C4-2B (cell line): ENCODE measurements at regions not wholly inside any gene's neighbourhood (a gene's known extent, or its start where the extent isn't known, plus 50 kb on each side); places are given as distances from the start of the nearest gene placed in this dataset.

Source experiments
- H3K27ac ChIP-seq: fragments of 450-650 bp; 2 replicates; pipeline ENCODE4 v1.5.1; 2017
- CTCF ChIP-seq: fragments of 450-650 bp; conservative IDR thresholded peaks from 2 replicates; pipeline ENCODE4 v1.5.1; 2017; ENCODE audit warnings: mild to moderate bottlenecking
- ZFX ChIP-seq: fragments of 450-650 bp; IDR thresholded peaks from 2 replicates; pipeline ENCODE4 v1.6.1; 2017

- TF ChIP-seq CTCF (no peak), ZFX (no peak)
- H3K27ac ChIP-seq = no peak overlapping the region
These were observed 189.2 kb upstream of the FERMT1 start for GRCh38 chr20:6311841-6312655.

GRCh38 chr20:6311097-6311496, 188.3 kb upstream of the FERMT1 start:
- TF ChIP-seq ZFX (no peak), CTCF (no peak)
- H3K27ac ChIP-seq = no peak overlapping the region

GRCh38 chr20:6305536-6305935, 182.7 kb upstream of the FERMT1 start:
- H3K27ac ChIP-seq = no peak overlapping the region
- no peak for TF ChIP-seq CTCF
- TF ChIP-seq ZFX = no peak

- TF ChIP-seq ZFX (no peak), CTCF (no peak)
- H3K27ac ChIP-seq = no peak overlapping the region
These were observed 179.2 kb upstream of the FERMT1 start for GRCh38 chr20:6302041-6302440.

- no peak overlapping the region for H3K27ac ChIP-seq
- TF ChIP-seq CTCF (no peak), ZFX (no peak)
These were observed 176.6 kb upstream of the FERMT1 start for GRCh38 chr20:6299456-6299855.

- no peak overlapping the region for H3K27ac ChIP-seq
- TF ChIP-seq CTCF = no peak
- TF ChIP-seq ZFX = no peak
These were observed 175.2 kb upstream of the FERMT1 start for GRCh38 chr20:6298049-6298448.

- no peak overlapping the region for H3K27ac ChIP-seq
- TF ChIP-seq ZFX (no peak), CTCF (no peak)
These were observed 173.0 kb upstream of the FERMT1 start for GRCh38 chr20:6295867-6296256.
